CD4-positive, alpha-beta T cell treated with Interleukin-6 at 100 ng/mL for 8 hours (primary cell): ENCODE measurements at regions not wholly inside any gene's neighbourhood (a gene's known extent, or its start where the extent isn't known, plus 50 kb on each side); places are given as distances from the start of the nearest gene placed in this dataset.
"Not testable (repeated sequence)": the region's sequence is repeated elsewhere in the genome, so short reads cannot be mapped to it uniquely, and the experiment has no call there.

ENCODE experiments used
- DNase-seq: peaks from one replicate; pipeline ENCODE4 v3.0.0-alpha.2; 2020; ENCODE audit warnings: mixed read lengths, low spot score

DNA sequence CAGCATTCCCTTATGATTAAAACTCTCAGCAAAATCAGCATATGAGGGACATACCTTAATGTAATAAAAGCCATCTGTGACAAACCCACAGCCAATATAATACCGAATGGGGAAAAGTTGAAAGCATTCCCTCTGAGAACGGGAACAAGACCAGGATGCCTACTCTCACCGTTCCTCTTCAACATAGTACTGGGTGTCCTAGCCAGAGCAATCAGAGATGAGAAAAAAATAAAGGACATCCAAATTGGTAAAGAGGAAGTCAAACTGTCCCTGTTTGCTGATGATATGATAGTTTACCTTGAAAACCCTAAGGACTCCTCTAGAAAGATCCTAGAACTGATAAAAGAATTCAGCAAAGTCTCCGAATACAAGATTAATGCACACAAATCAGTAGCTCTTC, 141.6 kb upstream of the MAN1A1 start:
- not testable (repeated sequence) for DNase-seq

GRCh38 chr6:119490050-119490449, 140.5 kb upstream of the MAN1A1 start:
- DNase-seq: not testable (repeated sequence)

DNA sequence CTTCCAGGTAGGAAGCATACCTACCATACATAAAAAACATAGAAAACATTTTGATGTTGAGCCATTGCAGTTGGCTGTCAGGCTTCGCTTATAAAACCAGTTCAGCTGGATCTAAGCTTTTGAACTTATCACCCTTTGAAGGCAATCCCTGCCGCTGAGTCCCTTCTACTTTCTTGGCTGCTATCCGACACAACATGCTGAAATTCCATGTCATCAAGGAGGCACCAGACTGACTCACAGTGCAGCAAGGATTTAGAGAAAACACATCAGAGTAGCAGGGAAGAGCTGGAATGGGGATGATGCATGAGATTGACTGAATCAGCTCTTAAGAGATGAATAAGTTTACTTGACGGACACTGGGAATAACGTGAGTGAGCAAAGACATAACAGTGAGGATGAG, 135.0 kb upstream of the MAN1A1 start:
- DNase-seq: no peak

- DNase-seq: no peak
Observed at GRCh38 chr6:119483908-119484307, 134.3 kb upstream of the MAN1A1 start.

- no peak for DNase-seq
Observed at GRCh38 chr6:119482850-119483285, 133.3 kb upstream of the MAN1A1 start.

DNA sequence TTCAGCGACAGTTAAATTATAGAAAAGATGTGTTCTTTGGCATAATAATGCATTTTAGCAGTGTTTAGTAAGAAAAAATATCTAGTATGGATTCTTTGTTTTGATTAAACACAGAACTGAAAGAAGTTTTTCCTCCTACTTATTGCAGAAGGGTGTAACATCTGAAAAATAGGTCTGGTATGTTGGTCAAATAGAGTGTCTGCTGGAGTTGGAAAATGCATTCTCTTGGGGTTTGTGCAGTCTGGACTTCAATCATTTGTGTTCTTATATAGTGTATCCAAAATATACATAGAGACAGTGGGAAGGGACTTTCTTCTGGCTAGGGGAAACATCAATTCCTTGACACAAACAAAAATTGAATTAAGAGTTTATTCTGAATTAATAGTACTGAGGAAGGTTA, 132.4 kb upstream of the MAN1A1 start:
- no peak for DNase-seq

DNA sequence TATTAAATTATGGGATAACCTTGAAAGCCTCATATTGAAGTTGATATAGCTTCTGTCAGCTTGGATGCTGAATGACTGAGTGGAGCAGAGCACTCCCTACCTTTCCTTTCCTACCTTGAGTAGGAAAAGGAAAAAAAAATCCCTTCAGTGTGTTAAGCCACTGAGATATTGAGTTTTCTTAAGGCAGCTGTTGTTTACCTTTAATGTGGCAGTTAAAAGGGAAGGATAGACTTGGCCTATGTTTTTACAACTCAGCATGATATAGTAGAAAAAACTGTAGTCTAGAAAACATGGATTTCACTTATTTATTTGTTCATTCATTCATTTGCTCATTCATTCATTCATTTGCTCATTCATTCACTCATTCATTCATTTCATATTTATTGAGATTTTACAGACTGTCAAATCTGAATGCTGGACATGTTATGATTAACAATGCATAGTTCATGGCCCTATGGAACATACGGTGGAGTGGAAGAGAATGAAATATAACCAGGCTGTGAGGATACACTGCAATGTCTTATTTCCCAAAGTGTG, 131.5 kb upstream of the MAN1A1 start:
- DNase-seq: no peak

DNA sequence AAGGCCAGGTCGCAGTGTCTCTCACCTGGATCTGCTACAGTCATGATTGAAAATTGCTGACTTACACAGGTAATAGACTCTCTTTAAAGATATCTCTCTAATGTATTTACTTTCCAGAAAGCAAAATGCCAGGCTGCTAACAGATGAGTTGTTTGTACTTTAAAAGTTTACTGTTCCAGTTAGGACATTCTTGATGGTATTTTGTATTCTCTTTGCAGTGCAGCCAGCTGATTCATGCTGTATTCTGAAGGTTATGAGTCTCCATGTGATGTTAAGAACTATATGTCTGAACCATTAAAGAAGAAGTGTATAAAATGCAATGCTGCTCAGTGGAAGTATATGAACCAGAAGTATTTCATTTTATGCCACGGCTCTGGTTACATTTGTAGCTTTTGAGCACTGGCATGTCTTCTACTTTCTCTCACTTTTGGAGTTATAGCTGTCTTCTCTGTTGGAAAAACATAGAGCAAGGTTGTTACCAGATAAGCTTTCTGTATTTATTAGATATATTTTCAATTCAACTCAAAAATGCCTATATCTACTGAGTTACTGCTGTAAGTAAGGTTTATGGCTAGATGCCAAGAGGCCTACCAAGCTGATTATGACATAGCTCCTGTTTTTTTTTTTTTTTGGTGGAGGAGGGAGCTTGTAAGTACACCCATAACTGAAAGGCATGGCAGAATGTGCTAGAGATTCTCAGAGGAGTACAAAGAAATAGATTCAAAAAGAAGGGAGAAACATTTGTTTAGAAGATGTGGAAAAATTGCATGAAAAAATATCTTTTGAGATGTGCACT, 130.5 kb upstream of the MAN1A1 start:
- DNase-seq: no peak

GRCh38 chr6:119476554-119476953, 127.0 kb upstream of the MAN1A1 start:
- no peak for DNase-seq

DNA sequence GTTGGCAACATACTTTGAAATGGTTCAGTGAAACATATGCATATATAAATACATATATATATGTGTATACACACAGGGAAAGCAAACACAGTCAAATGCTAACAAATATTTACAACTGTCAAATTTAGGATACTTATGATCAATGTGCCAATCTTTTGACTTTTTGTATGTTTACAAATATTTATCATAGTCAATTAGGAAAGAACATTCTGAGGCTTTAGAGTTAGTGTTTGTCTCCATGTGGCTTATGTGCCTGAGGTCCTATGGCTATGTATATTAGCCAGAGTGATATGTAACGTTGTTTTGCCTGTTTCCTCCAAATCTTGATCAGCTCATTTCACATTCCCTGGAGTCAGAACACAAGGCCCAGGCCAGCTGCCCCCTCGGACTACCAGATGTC, 126.5 kb upstream of the MAN1A1 start:
- no peak for DNase-seq

GRCh38 chr6:119470893-119471542, 121.5 kb upstream of the MAN1A1 start:
- DNase-seq: no peak

GRCh38 chr6:119467488-119468081, 118.0 kb upstream of the MAN1A1 start:
- no peak for DNase-seq

DNA sequence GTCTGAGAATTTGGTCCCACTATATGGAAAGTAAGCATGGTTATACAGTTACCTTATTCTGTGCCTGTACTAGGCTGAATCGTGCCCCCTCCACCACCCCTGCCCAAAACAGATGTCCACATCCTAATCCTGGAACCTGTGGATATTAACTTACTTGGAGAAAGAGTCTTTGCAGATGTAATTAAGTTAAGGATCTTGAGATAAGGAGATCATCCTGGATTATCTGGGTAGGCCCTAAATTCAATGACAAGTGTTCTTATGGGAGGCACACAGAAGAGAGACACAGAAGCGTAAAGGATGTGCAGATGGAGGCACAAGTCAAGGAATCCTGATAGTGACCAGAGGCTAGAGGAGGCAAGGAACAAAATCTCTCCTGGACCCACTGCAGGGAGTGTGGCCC, 116.7 kb upstream of the MAN1A1 start:
- no peak for DNase-seq

DNA sequence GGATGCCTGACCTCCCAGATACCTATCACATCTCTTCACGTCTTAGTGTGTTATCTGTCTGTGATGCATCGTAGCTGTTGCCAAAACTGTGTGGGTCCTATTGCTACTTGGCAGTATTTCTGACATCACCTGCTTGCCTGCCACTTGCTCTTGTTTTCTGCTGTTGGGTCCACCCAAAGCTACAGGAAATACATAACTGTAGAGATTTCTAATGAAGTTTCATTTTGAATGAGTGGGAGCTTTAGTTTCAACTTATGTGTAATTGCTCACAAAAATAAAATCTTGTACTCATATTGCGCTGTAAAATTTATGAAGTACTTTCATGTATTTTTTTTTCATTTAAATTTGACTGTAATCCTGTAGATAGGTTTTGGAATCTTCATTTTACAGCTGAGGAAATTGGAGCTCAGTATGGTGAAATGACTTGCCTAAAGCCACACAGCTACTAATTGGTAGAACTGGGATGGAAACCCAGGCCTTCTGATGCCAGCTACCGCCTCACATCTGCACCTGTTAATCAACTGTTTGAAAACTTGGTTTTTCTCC, 113.6 kb upstream of the MAN1A1 start:
- DNase-seq: no peak

DNA sequence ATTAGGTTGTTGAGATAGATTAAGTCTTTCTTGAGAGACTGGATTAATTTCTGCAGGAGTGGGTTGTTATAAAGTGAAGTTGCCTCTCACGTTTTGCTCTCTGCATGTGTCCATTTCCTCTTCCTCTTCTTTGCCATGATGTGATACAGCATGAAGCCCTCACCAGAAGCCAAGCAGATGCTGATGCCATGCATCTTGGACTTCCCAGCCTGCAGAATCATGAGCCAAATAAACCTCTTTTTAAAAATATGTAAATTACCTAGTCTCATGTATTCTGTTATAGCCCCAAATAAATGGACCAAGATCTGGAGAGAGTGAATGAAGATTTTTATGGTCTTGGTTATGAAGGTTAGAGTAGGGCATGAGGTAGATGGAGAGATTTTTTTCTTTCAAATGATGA, 111.6 kb upstream of the MAN1A1 start:
- no peak for DNase-seq

- DNase-seq: no peak
Observed at GRCh38 chr6:119459207-119459974, 109.8 kb upstream of the MAN1A1 start.

- DNase-seq: no peak
Observed at GRCh38 chr6:119454714-119455113, 105.2 kb upstream of the MAN1A1 start.

DNA sequence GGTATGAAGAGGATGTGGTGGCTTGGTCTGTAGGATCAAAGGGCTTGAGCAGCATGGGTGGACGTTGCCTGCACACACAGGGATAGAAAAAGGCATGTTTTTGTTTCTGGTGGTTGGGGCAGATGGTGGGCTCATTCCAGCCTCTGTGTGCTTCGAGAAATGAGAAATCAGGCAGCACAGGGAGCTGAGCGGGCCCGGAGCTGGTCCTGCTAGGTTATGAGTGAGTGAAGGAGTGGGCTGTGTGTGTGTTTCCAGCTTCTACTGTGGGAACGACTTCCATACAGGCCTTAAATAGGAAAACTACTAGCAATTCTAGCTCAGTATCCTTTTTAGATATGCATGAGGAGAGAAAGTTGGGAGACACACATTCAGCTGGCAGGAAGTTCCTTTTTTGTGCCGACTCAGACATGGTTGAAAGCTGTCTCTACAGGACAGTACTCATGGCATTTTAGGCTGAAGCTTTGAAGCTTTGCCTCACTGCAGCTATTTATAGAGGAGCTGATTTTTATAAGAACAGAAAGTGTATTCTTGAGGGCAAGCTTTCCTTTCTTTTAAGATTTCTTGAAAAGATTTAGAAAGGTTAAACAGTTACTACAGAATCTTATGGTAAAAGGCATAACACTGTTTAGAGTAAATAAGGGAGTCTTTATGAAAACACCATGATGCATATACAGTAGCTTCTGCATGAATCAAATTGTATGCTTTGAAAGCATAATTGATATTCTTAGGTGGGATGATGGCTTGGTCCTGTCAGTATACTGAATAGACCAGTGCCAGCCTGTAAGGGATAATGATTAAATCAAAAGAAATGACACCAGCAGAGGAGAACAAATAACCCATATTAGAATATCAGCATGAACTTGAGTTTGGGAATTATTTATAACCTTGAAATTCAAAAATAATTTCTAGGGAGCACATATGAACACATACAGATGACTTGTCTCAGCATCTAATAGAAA, 104.0 kb upstream of the MAN1A1 start:
- DNase-seq: no peak

- no peak for DNase-seq
Observed at GRCh38 chr6:119449331-119450156, 100.0 kb upstream of the MAN1A1 start.

DNA sequence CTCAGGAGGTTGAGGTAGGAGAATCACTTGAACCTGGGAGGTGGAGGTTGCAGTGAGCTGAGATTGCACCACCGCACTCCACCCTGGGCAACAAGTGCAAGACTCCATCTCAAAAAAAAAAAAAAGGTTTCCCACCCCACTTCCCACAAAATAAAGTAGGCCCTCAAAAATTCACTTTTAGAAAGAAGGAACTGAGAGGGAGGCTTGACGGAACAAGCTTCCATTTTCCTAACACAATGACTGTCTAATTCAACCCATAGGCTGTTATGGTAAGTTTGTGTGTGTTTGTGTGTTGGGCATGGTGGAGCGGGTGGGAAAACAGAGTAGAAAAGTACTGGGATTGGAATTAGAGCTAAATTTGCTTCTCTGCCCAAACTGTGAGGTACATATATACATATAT, 98.4 kb upstream of the MAN1A1 start:
- DNase-seq: no peak
